Fibroblast of pulmonary artery (primary cell): ENCODE measurements at regions not wholly inside any gene's neighbourhood (a gene's known extent, or its start where the extent isn't known, plus 50 kb on each side); places are given as distances from the start of the nearest gene placed in this dataset.
A peak's percentile ranks its signal among the peaks of the same experiment; 100 is the strongest.
"Not testable (repeated sequence)": the region's sequence is repeated elsewhere in the genome, so short reads cannot be mapped to it uniquely, and the experiment has no call there.

Experiments
- DNase-seq: peaks from one replicate; pipeline ENCODE4 v3.0.0-alpha.2; 2010; ENCODE audit warnings: low read depth
- H3K4me3 ChIP-seq: replicated peaks from 2 replicates; pipeline ENCODE4 v1.5.1; 2011; ENCODE audit warnings: low read depth, mild to moderate bottlenecking, control low read depth, low read length, moderate library complexity
- CTCF ChIP-seq: IDR thresholded peaks from 2 replicates; pipeline ENCODE4 v1.5.1; 2011; ENCODE audit warnings: mild to moderate bottlenecking, control low read depth, low read length, inconsistent platforms; ENCODE audit errors: missing control alignments

- no peak for TF ChIP-seq CTCF
- DNase-seq: no peak
- H3K4me3 ChIP-seq: no peak overlapping the region
Observed at GRCh38 chr9:113724202-113724601, 151.9 kb upstream of the ZNF618 start.

- no peak for TF ChIP-seq CTCF
- no peak overlapping the region for H3K4me3 ChIP-seq
- no peak for DNase-seq
Observed at GRCh38 chr9:113728989-113729388, 147.1 kb upstream of the ZNF618 start.

- no peak for TF ChIP-seq CTCF
- DNase-seq: no peak
- no peak overlapping the region for H3K4me3 ChIP-seq
Observed at GRCh38 chr9:113734826-113735225, 141.3 kb upstream of the ZNF618 start.

- peak; percentile 84 for TF ChIP-seq CTCF
Observed at GRCh38 chr9:113737517-113738271, 138.4 kb upstream of the ZNF618 start.

GRCh38 chr9:113738496-113738892 is 137.6 kb upstream of the ZNF618 start:
- no peak for TF ChIP-seq CTCF
- no peak for DNase-seq
- no peak overlapping the region for H3K4me3 ChIP-seq

More at GRCh38 chr9:113737517-113738271, 138.4 kb upstream of the ZNF618 start:
- no peak overlapping the region for H3K4me3 ChIP-seq
- peak; percentile 75 for DNase-seq

- DNase-seq: peak; percentile 11
- H3K4me3 ChIP-seq: no peak overlapping the region
- no peak for TF ChIP-seq CTCF
Observed at GRCh38 chr9:113738893-113739604, 137.1 kb upstream of the ZNF618 start.

GRCh38 chr9:113739605-113740507 is 136.3 kb upstream of the ZNF618 start:
- DNase-seq, H3K4me3 ChIP-seq: not testable (repeated sequence)

GRCh38 chr9:113740508-113741500 is 135.3 kb upstream of the ZNF618 start:
- DNase-seq: peak; percentile 40
- not testable (repeated sequence) for H3K4me3 ChIP-seq
